GM12878 (cell line): ENCODE measurements at regions not wholly inside any gene's neighbourhood (a gene's known extent, or its start where the extent isn't known, plus 50 kb on each side); places are given as distances from the start of the nearest gene placed in this dataset.

Source experiments
- ATAC-seq: fragments of 200-7000 bp; cut with Tn5 transposase; 3 replicates; pipeline ENCODE4 v1.9.1; 2020; ENCODE audit warnings: mild to moderate bottlenecking, moderate library complexity
- BruUV-seq: library from RNA; stranded (reverse); fragments of 400-500 nt; replicated peaks from 2 replicates; lab custom pipeline; 2021; lab: Mats Ljungman, UMichigan
- CTCF ChIA-PET: fragments of 300-600 bp; sonication (Branson Sonifier 250); formaldehyde crosslinking; extraction: SDS; loops from one replicate; lab custom pipeline; 2021; ENCODE audit warnings: inconsistent platforms; lab: Yijun Ruan, JAX
- POLR2A ChIA-PET: fragments of 350-600 bp; formaldehyde crosslinking; extraction: SDS; loops from one replicate; lab custom pipeline; 2021; ENCODE audit warnings: inconsistent platforms; lab: Charles Lee
- RAD21 ChIA-PET: fragments of 300-600 bp; sonication (Branson Sonifier 250); formaldehyde crosslinking; loops from one replicate; lab custom pipeline; 2023; ENCODE audit warnings: antibody characterized with exemption; ENCODE audit not compliant: unreplicated experiment; lab: Charles Lee
- SMC1A ChIA-PET: fragments of 300-600 bp; sonication (Branson Sonifier 250); formaldehyde crosslinking; loops from one replicate; lab custom pipeline; 2023; ENCODE audit not compliant: unreplicated experiment, uncharacterized antibody; lab: Charles Lee
- DNase-seq: peaks from one replicate; pipeline ENCODE4 v3.0.0-alpha.2; 2011; ENCODE audit warnings: low read depth, low spot score
- FAIRE-seq: peaks from 3 replicates; lab custom pipeline; 2011; peaks lifted over from hg19 to GRCh38; lab: Jason Lieb, UNC
- H2AFZ ChIP-seq: 2 replicates; pipeline ENCODE4 v1.6.0; 2011; ENCODE audit warnings: low read depth, low read length, control low read depth; ENCODE audit not compliant: control insufficient read depth
- H3K27ac ChIP-seq: 2 replicates; pipeline ENCODE4 v1.5.1; 2011; ENCODE audit warnings: control low read depth; ENCODE audit not compliant: control insufficient read depth, insufficient read depth
- H3K27me3 ChIP-seq, 2 experiments: replicated peaks in 1 of 2; 2 replicates each; pipeline versions ENCODE4 v1.6.0 to v1.6.1; 2011; ENCODE audit warnings: low read length in 1 of 2; ENCODE audit not compliant: control insufficient read depth in 2 of 2, insufficient read depth in 2 of 2
- H3K36me3 ChIP-seq, 2 experiments: 2 replicates each; pipeline ENCODE4 v1.5.1; 2011; ENCODE audit warnings: low read length in 1 of 2; ENCODE audit not compliant: control insufficient read depth in 2 of 2, insufficient read depth in 2 of 2
- H3K4me1 ChIP-seq: 2 replicates; pipeline ENCODE4 v1.6.1; 2011; ENCODE audit warnings: mild to moderate bottlenecking, low read length, moderate library complexity, mixed read lengths; ENCODE audit not compliant: control insufficient read depth, insufficient read depth
- H3K4me2 ChIP-seq: 2 replicates; pipeline ENCODE4 v1.6.0; 2011; ENCODE audit warnings: control low read depth; ENCODE audit not compliant: control insufficient read depth, insufficient read depth
- H3K4me3 ChIP-seq: fragments of 200-600 bp; sonication (generic); 2 replicates; pipeline ENCODE4 v1.5.1; 2016
- H3K79me2 ChIP-seq: 2 replicates; pipeline ENCODE4 v1.6.0; 2011; ENCODE audit warnings: low read length; ENCODE audit not compliant: control insufficient read depth, insufficient read depth
- H3K9ac ChIP-seq: 2 replicates; pipeline ENCODE4 v1.8.0; 2011; ENCODE audit warnings: low read length, control low read depth, mixed read lengths; ENCODE audit not compliant: control insufficient read depth, insufficient read depth
- H3K9me3 ChIP-seq: replicated peaks from 3 replicates; pipeline ENCODE4 v1.5.1; 2011; ENCODE audit warnings: mild to moderate bottlenecking, low read length; ENCODE audit not compliant: control insufficient read depth, insufficient read depth
- H4K20me1 ChIP-seq: 2 replicates; pipeline ENCODE4 v1.6.0; 2011; ENCODE audit not compliant: control insufficient read depth, insufficient read depth
- ASH2L ChIP-seq: fragments of 300-600, 200-600 bp; sonication (generic); IDR thresholded peaks from 2 replicates; pipeline ENCODE4 v1.6.1; 2017; ENCODE audit warnings: low read depth, mild to moderate bottlenecking, borderline replicate concordance
- CHD4 ChIP-seq: fragments of 200-600 bp; sonication (generic); IDR thresholded peaks from 2 replicates; pipeline ENCODE4 v1.6.1; 2016; ENCODE audit warnings: mild to moderate bottlenecking
- GATAD2B ChIP-seq: fragments of 450-650 bp; conservative IDR thresholded peaks from 2 replicates; pipeline ENCODE4 v1.6.1; 2017; ENCODE audit warnings: low read depth, mild to moderate bottlenecking, moderate library complexity
- NFYB ChIP-seq: IDR thresholded peaks from 2 replicates; pipeline ENCODE4 v1.6.1; 2011; ENCODE audit warnings: low read depth, mild to moderate bottlenecking, low read length, improper control_type of control experiment, moderate library complexity; ENCODE audit not compliant: insufficient read depth
- POLR2AphosphoS2 ChIP-seq: IDR thresholded peaks from 2 replicates; pipeline ENCODE4 v1.6.1; 2011; ENCODE audit warnings: low read depth, mild to moderate bottlenecking, low read length, improper control_type of control experiment, moderate library complexity
- REST ChIP-seq: IDR thresholded peaks from 2 replicates; pipeline ENCODE4 v1.6.1; 2012; ENCODE audit warnings: mild to moderate bottlenecking, low read depth, low read length
- SUPT20H ChIP-seq: IDR thresholded peaks from 2 replicates; pipeline ENCODE4 v1.6.1; 2011; ENCODE audit warnings: low read depth, mild to moderate bottlenecking, low read length, moderate library complexity, borderline replicate concordance; ENCODE audit not compliant: control insufficient read depth
- TAF1 ChIP-seq: IDR thresholded peaks from 2 replicates; pipeline ENCODE4 v1.6.1; 2011; ENCODE audit warnings: mild to moderate bottlenecking, low read depth, low read length, borderline replicate concordance
- TCF7 ChIP-seq: IDR thresholded peaks from 2 replicates; pipeline ENCODE4 v1.6.1; 2014; ENCODE audit warnings: antibody characterized with exemption, borderline replicate concordance
- ZBTB4 ChIP-seq: fragments of 450-650 bp; formaldehyde crosslinking; IDR thresholded peaks from 2 replicates; pipeline ENCODE4 v1.4.0; 2022; ENCODE audit warnings: mild to moderate bottlenecking, moderate library complexity
- WGBS: methylation state at CpG from one replicate; pipeline ENCODE4 v1.1.6; 2016; ENCODE audit warnings: low lambda C conversion rate; ENCODE audit not compliant: insufficient replicate concordance, insufficient coverage; ENCODE audit errors: missing lambda C conversion rate; 5-methylcytosine and 5-hydroxymethylcytosine counted together
- in situ Hi-C: fragments of 300-500 bp; cut with MboI; formaldehyde crosslinking; loops from 9 replicates; pipeline ENCODE4 v1.14.3; 2018; ENCODE audit warnings: mixed read lengths
- intact Hi-C: fragments of 100-400 bp; cut with micrococcal nuclease; formaldehyde crosslinking; loops from one replicate; pipeline ENCODE4 v1.14.2; 2022; ENCODE audit not compliant: unreplicated experiment
- TF ChIP-seq, protein P1 (sequence below): IDR thresholded peaks from 2 replicates; pipeline ENCODE4 v1.6.1; 2012; ENCODE audit warnings: low read depth, low read length, improper control_type of control experiment

- no peak for ATAC-seq
- Histone ChIP-seq H3K27ac (no peak overlapping the region), H3K9ac (no peak overlapping the region), H3K4me3 (no peak overlapping the region), H3K79me2 (no peaks in the 10 kb centered on the region), H3K36me3 (no peaks in the 10 kb centered on the region), H2AFZ (no peak overlapping the region)
- DNase-seq = no peak
- FAIRE-seq = no peak
- ChIA-PET RAD21 (no interaction called here), CTCF (no interaction called here)
- 26% methylated on average over 6 of the region's 6 CpGs for WGBS
- in situ Hi-C loops = no loop called here
- TF ChIP-seq SUPT20H (no peak), REST (no peak), TCF7 (no peak), ZBTB4 (CRISPR knock-in tag) (no peak), CHD4 (no peak), TAF1 (no peak), NFYB (no peak), GATAD2B (no peak), POLR2AphosphoS2 (no peak), ASH2L (no peak)
- TF ChIP-seq, protein P1, sequence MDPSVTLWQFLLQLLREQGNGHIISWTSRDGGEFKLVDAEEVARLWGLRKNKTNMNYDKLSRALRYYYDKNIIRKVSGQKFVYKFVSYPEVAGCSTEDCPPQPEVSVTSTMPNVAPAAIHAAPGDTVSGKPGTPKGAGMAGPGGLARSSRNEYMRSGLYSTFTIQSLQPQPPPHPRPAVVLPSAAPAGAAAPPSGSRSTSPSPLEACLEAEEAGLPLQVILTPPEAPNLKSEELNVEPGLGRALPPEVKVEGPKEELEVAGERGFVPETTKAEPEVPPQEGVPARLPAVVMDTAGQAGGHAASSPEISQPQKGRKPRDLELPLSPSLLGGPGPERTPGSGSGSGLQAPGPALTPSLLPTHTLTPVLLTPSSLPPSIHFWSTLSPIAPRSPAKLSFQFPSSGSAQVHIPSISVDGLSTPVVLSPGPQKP = no peak
- TF ChIP-seq, all 136 proteins: peak for 0
- H3K4me1 ChIP-seq = no peaks in the 10 kb centered on the region
- H3K4me2 ChIP-seq = no peak overlapping the region
- intact Hi-C loops = no loop called here
- SMC1A ChIA-PET = no interaction called here
- no peaks in the 10 kb centered on the region for H4K20me1 ChIP-seq
- POLR2A ChIA-PET = no interaction called here
- H3K27me3 ChIP-seq = no peaks in the 10 kb centered on the region
- no TSS peak for BruUV-seq
- H3K9me3 ChIP-seq = no peaks in the 10 kb centered on the region; the same call in 2 of the 3 replicates
Measured at GRCh38 chr15:26451995-26452394, 320.9 kb downstream of the GABRB3 start.
